Body of pancreas (tissue), 4 donors: ENCODE measurements at regions not wholly inside any gene's neighbourhood (a gene's known extent, or its start where the extent isn't known, plus 50 kb on each side); places are given as distances from the start of the nearest gene placed in this dataset.

ENCODE experiments used
- ATAC-seq: fragments of 150-250 bp; one replicate; pipeline ENCODE4 v1.9.1; 2016
- DNase-seq, 4 donors: peaks; one replicate each; pipeline ENCODE4 v3.0.0-alpha.2; 2019
- H3K27ac ChIP-seq, 4 donors: fragments of 200-600 bp; sonication (generic); 1 replicate in 3 of 4; 2 replicates in 1 of 4; pipeline versions ENCODE4 v1.5.1 to v1.6.1; 2016 to 2019; ENCODE audit warnings: mild to moderate bottlenecking in 1 of 4, mixed read lengths in 1 of 4, moderate library complexity in 1 of 4
- H3K27me3 ChIP-seq, 2 donors: fragments of 200-600 bp; sonication (generic); one replicate each; pipeline ENCODE4 v1.6.0; 2016; ENCODE audit warnings: mild to moderate bottlenecking in 1 of 2
- H3K36me3 ChIP-seq, 2 donors: fragments of 200-600 bp; sonication (generic); replicated peaks in 1 of 2; 2 replicates each; pipeline ENCODE4 v1.5.1; 2016; ENCODE audit warnings: low read depth in 2 of 2; ENCODE audit not compliant: insufficient read depth in 1 of 2
- H3K4me1 ChIP-seq: fragments of 200-600 bp; sonication (generic); one replicate; pipeline ENCODE4 v1.6.0; 2016
- H3K4me3 ChIP-seq, 2 donors: fragments of 200-600 bp; sonication (generic); 1 replicate in 1 of 2; 2 replicates in 1 of 2; pipeline ENCODE4 v1.5.1; 2016 to 2019
- H3K9me3 ChIP-seq, 3 donors: fragments of 200-600 bp; sonication (generic); 1 replicate in 2 of 3; 2 replicates in 1 of 3; pipeline ENCODE4 v1.5.1; 2016
- CTCF ChIP-seq, 7 experiments: fragments of 450-650 bp in 4 of 7; fragments of 200-600 bp in 3 of 7; sonication (generic) in 3 of 7; IDR thresholded peaks; one replicate each; pipeline ENCODE4 v1.5.1; 2016 to 2019; ENCODE audit warnings: antibody characterized with exemption in 7 of 7
- POLR2A ChIP-seq, 3 donors: fragments of 450-650 bp; IDR thresholded peaks; one replicate each; pipeline ENCODE4 v1.6.1; 2016; ENCODE audit warnings: antibody characterized with exemption in 3 of 3, mild to moderate bottlenecking in 2 of 3
- WGBS, 2 donors: methylation state at CpG; one replicate each; pipeline ENCODE4 v1.1.5; 2017; 5-methylcytosine and 5-hydroxymethylcytosine counted together
- intact Hi-C: fragments of 100-400 bp; cut with DNase I; formaldehyde crosslinking; loops from one replicate; pipeline ENCODE4 v1.15.1; 2023

GRCh38 chr6:137740967-137741761 is 125.9 kb upstream of the TNFAIP3 start:
- WGBS, 2 donors, result 68 to 75% methylated on average over 10 of the region's 10 CpGs
- Histone ChIP-seq H3K27ac (no peak overlapping the region), H3K9me3 (no peaks in the 10 kb centered on the region), H3K4me1 (no peaks in the 10 kb centered on the region), H3K36me3 (no peaks in the 10 kb centered on the region), H3K27me3 (no peaks in the 10 kb centered on the region), H3K4me3 (no peak overlapping the region)
- intact Hi-C loops, result no loop called here
- no peak for TF ChIP-seq POLR2A (IDR thresholded peaks at IDR 0.05)
- no peak for TF ChIP-seq CTCF (IDR thresholded peaks at IDR 0.05)
- DNase-seq (no peak), ATAC-seq (no peak)

- H3K27ac ChIP-seq, result no peak overlapping the region
- H3K4me3 ChIP-seq, result no peak overlapping the region
- DNase-seq, result no peak
- no peak for ATAC-seq
- TF ChIP-seq CTCF (IDR thresholded peaks at IDR 0.05) (no peak), POLR2A (IDR thresholded peaks at IDR 0.05) (no peak)
- no peaks in the 10 kb centered on the region for H3K4me1 ChIP-seq
- no peaks in the 10 kb centered on the region for H3K9me3 ChIP-seq
- 86 to 91% methylated on average over 4 of the region's 4 CpGs for WGBS, 2 donors
- H3K27me3 ChIP-seq, result no peaks in the 10 kb centered on the region
- no peaks in the 10 kb centered on the region for H3K36me3 ChIP-seq
- intact Hi-C loops, result no loop called here
Measured at GRCh38 chr6:137743493-137743892, 123.6 kb upstream of the TNFAIP3 start.

GRCh38 chr6:137744877-137745276 is 122.2 kb upstream of the TNFAIP3 start:
- Histone ChIP-seq H3K9me3 (no peaks in the 10 kb centered on the region), H3K27ac (no peak overlapping the region), H3K4me3 (no peak overlapping the region), H3K4me1 (no peaks in the 10 kb centered on the region), H3K36me3 (no peaks in the 10 kb centered on the region), H3K27me3 (no peaks in the 10 kb centered on the region)
- no peak for DNase-seq
- 71 to 92% methylated on average over 3 of the region's 3 CpGs for WGBS, 2 donors
- TF ChIP-seq CTCF (IDR thresholded peaks at IDR 0.05), result no peak
- TF ChIP-seq POLR2A (IDR thresholded peaks at IDR 0.05), result no peak
- intact Hi-C loops, result no loop called here
- no peak for ATAC-seq

- ATAC-seq (no peak), DNase-seq (no peak)
- Histone ChIP-seq H3K36me3 (no peaks in the 10 kb centered on the region), H3K4me1 (no peaks in the 10 kb centered on the region), H3K9me3 (no peaks in the 10 kb centered on the region), H3K27ac (no peak overlapping the region), H3K4me3 (no peak overlapping the region), H3K27me3 (no peaks in the 10 kb centered on the region)
- WGBS, 2 donors, result 65 to 83% methylated on average over 1 of the region's 1 CpG
- TF ChIP-seq POLR2A (IDR thresholded peaks at IDR 0.05), result no peak
- TF ChIP-seq CTCF (IDR thresholded peaks at IDR 0.05), result no peak
- intact Hi-C loops, result no loop called here
Measured at GRCh38 chr6:137745321-137745720, 121.7 kb upstream of the TNFAIP3 start.

- Histone ChIP-seq H3K27me3 (no peaks in the 10 kb centered on the region), H3K27ac (no peak overlapping the region)
- ATAC-seq, result no peak
Measured at GRCh38 chr6:137746264-137746663, 120.8 kb upstream of the TNFAIP3 start.

More at GRCh38 chr6:137746264-137746663, 120.8 kb upstream of the TNFAIP3 start:
- TF ChIP-seq POLR2A (IDR thresholded peaks at IDR 0.05), result no peak
- intact Hi-C loops, result no loop called here
- H3K4me1 ChIP-seq, result no peaks in the 10 kb centered on the region
- H3K36me3 ChIP-seq, result no peaks in the 10 kb centered on the region
- H3K4me3 ChIP-seq, result no peak overlapping the region
- no peaks in the 10 kb centered on the region for H3K9me3 ChIP-seq
- WGBS, 2 donors, result 88% methylated on average over 2 of the region's 2 CpGs
- DNase-seq, result no peak
